ENCODE measurements at regions not wholly inside any gene's neighbourhood (a gene's known extent, or its start where the extent isn't known, plus 50 kb on each side); places are given as distances from the start of the nearest gene placed in this dataset.

DNA sequence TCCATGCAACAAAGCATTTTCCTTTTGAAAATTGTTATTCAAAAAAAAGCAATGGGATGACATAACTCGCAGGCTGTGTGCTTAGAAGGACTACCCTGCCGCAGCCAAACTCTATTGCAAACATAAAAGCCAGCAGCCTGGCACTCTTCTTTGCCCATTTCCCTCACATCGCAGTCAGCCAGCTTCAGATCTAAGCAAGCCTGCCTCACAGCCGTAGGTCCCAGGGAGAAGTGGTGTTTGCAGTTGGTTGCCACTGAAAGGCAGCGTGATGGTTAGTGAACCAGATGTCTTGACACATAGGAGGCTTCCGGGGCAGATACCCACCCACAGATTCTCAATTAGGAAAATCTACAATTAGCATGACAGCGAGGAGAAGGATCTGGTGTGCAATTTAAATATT lies 655.2 kb downstream of the RNF144A start:
- H3K23me2 ChIP-seq (ENCODE audit: insufficient read length, low read depth, low read length, poor library complexity, severe bottlenecking) = no peaks in the 10 kb centered on the region
- H3K56ac ChIP-seq (ENCODE audit: insufficient read length, low read depth, low read length) = no peak overlapping the region
- peaks cover 8 to 12% of the 10 kb centered on the region in 2 experiments for H3K9me3 Mint-ChIP-seq
- H3K4me2 ChIP-seq (ENCODE audit: insufficient read depth, insufficient read length, low read length) = no peak overlapping the region
- H3K9ac ChIP-seq (ENCODE audit: extremely low read depth, insufficient read length, low read length) = no peak overlapping the region
- H2BK15ac ChIP-seq (ENCODE audit: low read depth, low read length) = no peak overlapping the region
- H4K20me1 ChIP-seq (ENCODE audit: control insufficient read depth, insufficient read depth, insufficient read length) = no peaks in the 10 kb centered on the region
- H3K27ac ChIP-seq (ENCODE audit: insufficient read length, low read depth, low read length) = no peak overlapping the region
- no peak overlapping the region for H4K8ac ChIP-seq (replicated peaks; ENCODE audit: insufficient read length, low read depth, low read length)
- H3K18ac ChIP-seq (ENCODE audit: insufficient read length, low read depth, low read length) = no peak overlapping the region
- H3T11ph ChIP-seq (ENCODE audit: low read length) = no peak overlapping the region
- H2AFZ ChIP-seq (ENCODE audit: low read length) = no peak overlapping the region
- H3K4me3 Mint-ChIP-seq = no peak overlapping the region
- H3K79me2 ChIP-seq (ENCODE audit: insufficient read depth, low read length) = no peaks in the 10 kb centered on the region
- H3K23ac ChIP-seq (ENCODE audit: insufficient read length, low read depth, low read length) = no peak overlapping the region
- no peaks in the 10 kb centered on the region for H3K79me1 ChIP-seq (ENCODE audit: insufficient read depth, low read depth, low read length, poor library complexity, severe bottlenecking)
- H3K4me1 Mint-ChIP-seq = peaks cover 22 to 35% of the 10 kb centered on the region in 2 experiments
- H4K91ac ChIP-seq (ENCODE audit: insufficient read length, low read depth, low read length) = no peak overlapping the region
- no peak overlapping the region for H2BK20ac ChIP-seq (ENCODE audit: low read depth, low read length, poor library complexity, severe bottlenecking)
- H2BK12ac ChIP-seq (ENCODE audit: insufficient read length, low read depth, low read length) = no peak overlapping the region
- TF ChIP-seq, protein P1, sequence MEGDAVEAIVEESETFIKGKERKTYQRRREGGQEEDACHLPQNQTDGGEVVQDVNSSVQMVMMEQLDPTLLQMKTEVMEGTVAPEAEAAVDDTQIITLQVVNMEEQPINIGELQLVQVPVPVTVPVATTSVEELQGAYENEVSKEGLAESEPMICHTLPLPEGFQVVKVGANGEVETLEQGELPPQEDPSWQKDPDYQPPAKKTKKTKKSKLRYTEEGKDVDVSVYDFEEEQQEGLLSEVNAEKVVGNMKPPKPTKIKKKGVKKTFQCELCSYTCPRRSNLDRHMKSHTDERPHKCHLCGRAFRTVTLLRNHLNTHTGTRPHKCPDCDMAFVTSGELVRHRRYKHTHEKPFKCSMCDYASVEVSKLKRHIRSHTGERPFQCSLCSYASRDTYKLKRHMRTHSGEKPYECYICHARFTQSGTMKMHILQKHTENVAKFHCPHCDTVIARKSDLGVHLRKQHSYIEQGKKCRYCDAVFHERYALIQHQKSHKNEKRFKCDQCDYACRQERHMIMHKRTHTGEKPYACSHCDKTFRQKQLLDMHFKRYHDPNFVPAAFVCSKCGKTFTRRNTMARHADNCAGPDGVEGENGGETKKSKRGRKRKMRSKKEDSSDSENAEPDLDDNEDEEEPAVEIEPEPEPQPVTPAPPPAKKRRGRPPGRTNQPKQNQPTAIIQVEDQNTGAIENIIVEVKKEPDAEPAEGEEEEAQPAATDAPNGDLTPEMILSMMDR (conservative IDR thresholded peaks at IDR 0.05) = no peak
- DNase-seq = no peak
- H3K27me3 Mint-ChIP-seq (ENCODE audit: low read depth) = no peaks in the 10 kb centered on the region
- H3K14ac ChIP-seq (ENCODE audit: insufficient read depth, low read length) = no peak overlapping the region
- no peak overlapping the region for H4K5ac ChIP-seq (ENCODE audit: insufficient read length, low read depth, low read length)
- no CpG with 5 or more reads among the region's 7 CpGs for WGBS (ENCODE audit: extremely low coverage, insufficient read length, low lambda C conversion rate)
- peaks cover 2 to 9% (median 7%) of the 10 kb centered on the region in 3 experiments for H3K36me3 Mint-ChIP-seq (ENCODE audit: insufficient read depth in 1 of 3, low read depth in 3 of 3)
- no peaks in the 10 kb centered on the region; the same call in 1 of the 2 replicates for H3K27me3 ChIP-seq (ENCODE audit: insufficient read depth, low read length)
- H2AK5ac ChIP-seq (ENCODE audit: insufficient read length, low read length) = no peak overlapping the region
- no peak overlapping the region for H3K27ac Mint-ChIP-seq
- no peak overlapping the region for H2BK5ac ChIP-seq (ENCODE audit: insufficient read length, low read length)
- no peak overlapping the region for H2BK120ac ChIP-seq (ENCODE audit: low read depth, low read length, poor library complexity, severe bottlenecking)
- H3K4ac ChIP-seq (ENCODE audit: low read depth, low read length) = no peak overlapping the region
- peaks cover 2% of the 10 kb centered on the region for H3K9me3 ChIP-seq (ENCODE audit: control insufficient read depth, low read depth, low read length)
- H3K4me1 ChIP-seq (ENCODE audit: insufficient read depth, low read length) = no peaks in the 10 kb centered on the region; the same call in 1 of the 2 replicates

All from H9 (cell line).